Stromal cell of bone marrow (primary cell): ENCODE measurements at regions not wholly inside any gene's neighbourhood (a gene's known extent, or its start where the extent isn't known, plus 50 kb on each side); places are given as distances from the start of the nearest gene placed in this dataset.

Source experiments
- DNase-seq: peaks from one replicate; pipeline ENCODE4 v3.0.0-alpha.2; 2012; ENCODE audit warnings: low read depth

DNA sequence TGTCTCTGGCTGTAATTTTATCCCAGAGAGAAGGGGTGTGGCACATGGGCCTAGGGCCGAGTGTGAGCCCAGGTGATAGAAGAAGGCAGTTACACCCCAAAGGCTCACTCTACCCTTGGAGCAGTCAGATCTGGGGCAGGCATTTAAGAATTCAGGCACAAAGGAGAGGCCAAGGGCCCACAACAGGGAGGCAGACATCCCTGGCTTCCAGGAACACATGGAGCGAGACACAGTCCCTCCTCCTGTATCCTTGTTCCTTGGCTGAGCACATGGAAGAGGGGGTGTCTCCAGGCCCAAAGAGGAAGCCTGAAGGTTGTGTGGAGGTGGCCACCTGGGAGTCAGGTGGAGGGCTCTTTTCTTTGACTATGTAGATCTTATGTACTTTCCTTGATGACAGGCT is 286.2 kb downstream of the RPS24 start:
- DNase-seq = no peak

DNA sequence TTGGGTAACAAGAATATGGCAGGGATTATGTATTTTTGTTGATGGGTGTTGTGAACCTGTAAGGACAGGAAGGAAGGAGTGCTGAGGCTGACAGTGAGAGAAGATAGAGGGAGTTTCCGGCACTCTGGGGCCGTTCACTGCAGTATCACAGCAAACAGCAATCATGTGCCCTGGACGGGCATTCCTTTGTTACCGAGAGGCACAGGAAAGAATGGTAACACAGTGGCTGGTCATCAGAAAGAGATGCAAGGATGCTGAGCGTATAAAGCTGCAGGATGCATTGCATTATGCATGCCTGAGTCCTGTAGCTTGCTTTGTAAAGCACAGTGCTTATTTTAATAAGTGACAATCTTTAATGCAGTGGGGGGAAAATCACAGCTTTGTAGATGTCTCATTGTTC is 286.8 kb downstream of the RPS24 start:
- no peak for DNase-seq

GRCh38 chr10:78321000-78321399 is 287.3 kb downstream of the RPS24 start:
- DNase-seq = no peak

DNA sequence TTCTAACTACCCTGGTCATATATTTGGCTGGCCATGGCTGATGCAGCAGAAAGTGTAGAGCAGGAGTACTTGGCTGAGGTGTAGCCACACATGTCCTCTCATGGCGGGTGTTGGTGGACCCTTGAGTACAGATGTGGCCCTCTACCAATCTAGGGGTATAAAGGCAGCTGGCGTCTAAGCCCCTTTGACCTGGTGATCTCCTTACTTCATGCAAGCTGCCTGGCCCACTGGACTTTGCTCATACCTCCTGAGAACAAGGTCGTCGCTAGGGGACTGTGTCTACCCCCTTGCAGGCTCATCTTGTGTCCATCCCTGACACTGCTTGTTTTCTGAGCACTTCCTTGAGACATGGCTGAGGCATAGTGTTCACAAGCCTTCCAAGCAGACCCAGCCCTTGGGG is 287.8 kb downstream of the RPS24 start:
- no peak for DNase-seq

- no peak for DNase-seq
These were observed 292.7 kb downstream of the RPS24 start for GRCh38 chr10:78326372-78326771.

GRCh38 chr10:78327778-78328591 is 294.3 kb downstream of the RPS24 start:
- no peak for DNase-seq

DNA sequence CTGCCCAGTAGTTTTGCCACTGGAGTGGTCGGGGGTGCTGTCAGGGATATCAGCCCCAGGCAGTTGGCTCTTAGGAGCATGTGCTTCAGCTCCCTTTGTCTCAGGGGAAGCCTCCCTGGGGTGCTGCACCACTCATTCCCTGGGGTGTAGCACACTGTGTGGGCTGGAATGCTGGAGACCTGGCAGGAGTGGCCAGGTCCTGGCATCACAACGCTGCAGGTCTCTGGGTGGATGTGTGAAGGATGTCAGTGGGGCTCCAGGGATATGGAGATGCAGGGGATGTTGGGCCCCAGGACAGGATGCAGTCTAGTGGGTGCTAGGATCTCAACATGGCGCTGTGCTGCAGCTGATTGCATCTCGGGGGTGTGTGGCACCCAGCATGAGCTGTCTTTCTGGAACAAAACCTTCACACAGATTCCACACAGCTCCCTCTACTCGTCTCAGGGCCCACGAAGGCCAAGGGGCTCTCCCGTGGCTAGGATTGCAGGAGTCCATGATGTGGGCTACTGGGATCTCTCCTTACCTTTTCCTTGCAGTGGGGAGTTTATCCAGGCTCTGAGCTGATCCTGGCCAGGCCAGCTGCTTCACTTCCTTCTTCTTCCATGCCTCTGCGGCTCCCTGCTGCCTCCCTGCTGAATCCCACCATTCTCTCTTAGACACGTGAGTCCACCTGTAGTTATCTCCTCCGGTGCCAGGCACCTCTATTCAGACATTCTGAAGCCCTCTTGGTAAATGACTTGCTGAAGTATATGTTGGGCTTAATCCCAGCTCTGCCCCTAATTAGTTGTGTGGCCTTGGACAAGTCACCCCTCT is 295.1 kb downstream of the RPS24 start:
- DNase-seq = no peak

DNA sequence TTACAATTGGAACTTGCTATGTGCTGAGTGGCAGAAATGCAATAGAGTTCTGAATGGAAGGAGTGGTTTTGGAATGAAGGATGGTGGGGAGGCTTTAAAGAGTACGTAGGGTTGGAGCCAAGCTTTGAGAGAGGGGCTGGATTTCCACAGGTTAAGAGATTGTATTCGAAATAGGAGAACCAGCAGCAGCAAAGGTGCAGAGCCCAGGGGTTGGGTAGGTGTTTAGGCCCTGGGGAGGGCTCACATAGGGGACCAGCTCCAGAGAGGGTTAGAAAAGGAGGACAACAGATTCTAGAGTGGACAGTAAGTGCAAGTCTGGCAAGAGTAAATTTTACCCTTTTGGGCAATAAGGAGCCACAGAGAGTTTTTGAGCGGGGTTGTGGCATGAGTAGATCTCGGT is 297.2 kb downstream of the RPS24 start:
- DNase-seq = no peak

DNA sequence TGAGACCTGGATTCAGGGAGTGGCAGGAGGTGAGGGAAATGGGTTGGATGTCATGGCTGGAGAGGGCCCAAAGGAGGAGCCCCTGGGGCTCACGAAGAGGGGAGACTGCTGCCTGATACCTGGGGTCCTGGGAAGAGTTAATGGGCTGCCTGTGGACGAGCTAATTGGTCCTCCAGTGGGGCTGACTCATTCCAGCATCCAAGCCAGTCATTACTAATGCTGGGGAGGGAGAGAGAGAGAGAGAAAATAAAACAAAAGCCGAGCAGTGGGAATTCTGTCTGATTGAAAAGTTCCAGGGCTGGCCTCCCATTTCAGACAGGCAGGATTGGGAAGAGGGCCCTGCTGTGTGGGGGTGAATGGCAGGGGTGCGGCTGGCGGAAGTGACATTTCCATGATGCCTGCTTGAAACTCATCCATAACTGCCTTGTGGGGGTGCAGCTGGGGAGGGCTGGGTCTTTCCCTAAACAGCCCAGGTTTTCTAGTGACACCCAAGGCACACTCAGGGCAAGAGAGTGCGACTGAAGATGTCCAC is 297.8 kb downstream of the RPS24 start:
- DNase-seq = peak; percentile 85

GRCh38 chr10:78332012-78332411 is 298.3 kb downstream of the RPS24 start:
- DNase-seq = no peak

DNA sequence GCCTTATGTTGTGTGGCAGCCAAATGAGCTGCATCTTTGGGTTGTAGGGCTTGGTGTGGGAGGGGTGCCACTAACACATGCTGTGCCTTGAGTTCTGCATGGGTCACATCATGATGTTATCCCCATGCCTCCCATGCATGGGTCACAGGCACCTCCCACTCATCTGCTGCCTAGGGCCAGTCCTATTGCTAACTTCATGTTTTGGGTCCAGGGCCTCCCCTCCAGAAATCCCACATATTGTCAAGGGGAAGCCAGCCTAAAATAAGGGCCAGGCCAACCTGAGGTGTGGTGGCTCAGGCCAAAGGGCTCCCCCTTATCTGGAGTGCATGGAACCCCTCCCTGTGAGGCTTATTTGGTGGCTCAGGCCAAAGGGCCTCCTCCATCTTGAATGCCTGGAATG is 299.0 kb downstream of the RPS24 start:
- DNase-seq = no peak

DNA sequence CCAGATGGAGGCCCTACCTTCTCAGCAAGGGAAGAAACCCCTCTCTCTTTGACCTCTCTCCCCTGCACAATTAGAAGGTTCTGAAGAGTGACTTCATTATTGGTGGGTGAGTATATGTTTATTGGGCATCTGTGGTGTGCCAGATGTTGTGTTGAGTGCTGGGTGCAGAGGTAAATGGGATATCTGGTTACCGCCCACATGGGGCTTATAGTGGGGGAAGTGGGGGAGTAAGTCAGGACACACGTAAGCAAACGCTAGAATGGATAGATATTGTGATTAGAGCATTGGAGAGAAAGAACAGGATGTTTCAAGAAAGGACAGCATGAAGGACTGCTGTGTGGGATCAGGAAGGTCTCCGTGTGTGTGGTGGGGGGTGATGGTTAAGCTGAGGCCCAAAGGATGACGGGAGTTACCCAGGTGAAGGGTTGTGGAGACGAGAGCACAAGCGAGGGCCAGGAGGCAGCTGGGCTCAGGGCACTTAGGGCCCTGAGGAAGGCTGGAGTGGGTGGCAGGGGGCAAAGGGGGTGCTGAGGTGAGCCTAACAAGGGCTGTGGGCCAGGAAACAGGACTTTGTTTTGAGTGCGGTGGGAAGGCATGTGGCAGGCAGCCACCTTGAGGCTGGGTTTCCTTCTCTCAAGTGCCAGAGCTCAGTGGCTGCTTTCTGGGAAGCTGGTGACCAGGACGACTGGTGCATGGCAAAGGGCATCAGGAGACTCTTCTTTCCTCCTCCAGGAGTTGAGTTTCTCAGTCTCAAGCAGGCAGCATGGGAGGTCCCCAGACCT is 299.9 kb downstream of the RPS24 start:
- DNase-seq = no peak

DNA sequence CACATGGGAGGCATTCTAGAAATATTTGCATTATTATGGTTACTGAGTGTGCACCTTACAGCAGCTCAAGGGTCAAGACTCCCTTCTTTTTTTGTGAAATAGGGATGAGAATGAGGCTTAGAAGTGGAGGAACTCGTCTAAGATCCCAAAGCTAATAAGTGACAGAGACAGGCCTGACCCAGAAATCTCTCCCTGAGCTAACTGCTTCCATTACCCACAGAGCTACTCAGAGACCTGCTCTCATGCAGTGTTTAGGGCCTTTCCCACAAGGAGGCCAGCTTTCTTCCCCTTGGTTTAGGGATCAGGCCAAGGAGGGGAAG is 301.7 kb downstream of the RPS24 start:
- no peak for DNase-seq

GRCh38 chr10:78335691-78336401 is 302.2 kb downstream of the RPS24 start:
- peak; percentile 91 for DNase-seq

DNA sequence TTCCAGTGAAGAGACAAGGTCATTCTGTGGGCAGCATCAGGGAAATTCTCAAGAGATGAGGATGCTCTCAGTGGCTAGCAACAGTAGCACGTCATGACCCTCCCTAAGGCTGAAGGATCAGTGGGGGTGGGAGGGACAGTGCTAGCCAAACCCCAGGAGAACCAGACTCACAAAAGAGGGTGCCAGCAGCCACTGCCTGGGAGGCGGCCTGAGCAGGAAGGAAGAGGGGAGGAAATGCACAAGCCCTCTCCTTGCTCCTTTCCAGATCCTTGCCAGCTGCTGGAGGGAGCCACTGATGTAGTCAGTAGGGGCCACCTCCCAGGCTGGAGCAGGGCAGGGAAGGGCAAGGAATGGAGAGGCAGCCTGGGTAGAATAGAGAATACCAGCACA is 302.7 kb downstream of the RPS24 start:
- DNase-seq = peak; percentile 79

DNA sequence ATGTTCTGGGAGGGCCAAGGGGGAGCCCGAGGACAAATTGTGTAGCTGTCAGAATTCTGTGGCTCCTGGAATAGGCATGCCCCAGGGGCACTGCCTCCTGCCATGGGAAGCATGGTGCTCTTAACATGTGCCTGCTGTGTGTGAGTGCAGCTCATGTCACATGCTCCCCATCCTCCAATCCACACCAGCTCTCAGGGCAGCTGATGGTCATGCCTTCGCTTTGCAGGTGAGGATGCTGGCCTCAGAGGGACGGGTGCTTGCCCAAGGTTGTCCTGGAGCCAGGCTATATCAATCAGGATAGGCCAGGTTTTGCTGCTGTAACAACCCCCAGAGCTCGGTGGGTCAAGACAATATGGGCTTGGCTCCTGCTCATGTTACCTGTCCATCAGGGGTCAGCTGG is 303.4 kb downstream of the RPS24 start:
- no peak for DNase-seq

DNA sequence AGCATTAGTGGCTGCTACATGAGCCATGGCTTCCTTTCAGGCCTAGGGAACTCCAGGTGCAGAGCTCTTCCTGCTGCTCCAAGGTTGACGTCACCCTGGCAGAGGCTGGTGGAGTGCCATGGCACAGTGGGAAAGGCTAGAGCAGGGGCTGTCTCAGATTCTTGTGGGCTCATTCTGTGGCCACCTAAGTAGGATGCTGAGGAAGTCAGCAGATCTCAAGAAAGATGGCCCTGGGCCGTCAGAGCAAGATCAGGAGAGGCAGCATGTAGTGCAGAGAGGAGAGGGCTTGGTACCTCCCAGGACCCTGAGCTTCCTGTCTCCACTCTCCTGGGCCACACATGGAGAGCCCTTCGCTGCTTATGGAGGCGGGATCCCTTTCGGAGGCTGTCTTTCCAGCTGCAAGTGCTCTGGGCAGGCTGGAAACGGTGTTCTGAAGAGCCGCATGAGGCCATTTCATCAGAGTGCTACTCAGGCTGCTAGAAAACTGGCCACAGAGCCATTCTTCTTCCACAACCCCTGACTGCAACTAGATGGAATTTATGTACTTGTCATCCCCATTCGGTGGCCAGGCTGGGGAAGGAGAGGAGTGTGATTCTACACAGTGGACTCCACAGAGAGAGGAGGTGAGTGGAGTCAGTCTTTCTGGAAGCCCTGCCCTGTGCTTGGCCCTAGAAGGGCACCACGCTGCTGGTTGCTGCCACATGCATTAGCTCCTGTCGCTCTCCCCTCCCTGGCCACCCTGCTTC is 304.2 kb downstream of the RPS24 start:
- peak; percentile 21 for DNase-seq

GRCh38 chr10:78338717-78339116 is 305.1 kb downstream of the RPS24 start:
- DNase-seq = no peak

GRCh38 chr10:78339251-78339650 is 305.6 kb downstream of the RPS24 start:
- DNase-seq = no peak

GRCh38 chr10:78341953-78342614 is 308.4 kb downstream of the RPS24 start:
- no peak for DNase-seq
